ENCODE measurements at regions not wholly inside any gene's neighbourhood (a gene's known extent, or its start where the extent isn't known, plus 50 kb on each side); places are given as distances from the start of the nearest gene placed in this dataset.

GRCh38 chr16:85291302-85292148 is 179.3 kb upstream of the CIBAR2 start (continued):
- peak; percentile 100 for TF ChIP-seq TFAP4 (IDR thresholded peaks at IDR 0.05; ENCODE audit: borderline replicate concordance, low read depth)
- TF ChIP-seq GABPA (IDR thresholded peaks at IDR 0.05; ENCODE audit: low read depth, low read length): no peak
- TF ChIP-seq GABPA (CRISPR knock-in tag; IDR thresholded peaks at IDR 0.05; ENCODE audit: low read depth): peak; percentile 76
- TF ChIP-seq, protein P1, sequence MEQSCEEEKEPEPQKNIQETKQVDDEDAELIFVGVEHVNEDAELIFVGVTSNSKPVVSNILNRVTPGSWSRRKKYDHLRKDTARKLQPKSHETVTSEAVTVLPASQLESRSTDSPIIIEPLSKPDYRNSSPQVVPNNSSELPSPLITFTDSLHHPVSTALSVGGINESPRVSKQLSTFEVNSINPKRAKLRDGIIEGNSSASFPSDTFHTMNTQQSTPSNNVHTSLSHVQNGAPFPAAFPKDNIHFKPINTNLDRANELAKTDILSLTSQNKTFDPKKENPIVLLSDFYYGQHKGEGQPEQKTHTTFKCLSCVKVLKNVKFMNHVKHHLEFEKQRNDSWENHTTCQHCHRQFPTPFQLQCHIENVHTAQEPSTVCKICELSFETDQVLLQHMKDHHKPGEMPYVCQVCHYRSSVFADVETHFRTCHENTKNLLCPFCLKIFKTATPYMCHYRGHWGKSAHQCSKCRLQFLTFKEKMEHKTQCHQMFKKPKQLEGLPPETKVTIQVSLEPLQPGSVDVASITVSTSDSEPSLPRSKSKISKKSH (CRISPR knock-in tag; IDR thresholded peaks at IDR 0.05; ENCODE audit: borderline replicate concordance): peak; percentile 98
- TF ChIP-seq ZNF3 (CRISPR knock-in tag; IDR thresholded peaks at IDR 0.05): no peak
- peak; percentile 99 for TF ChIP-seq ZBTB38 (CRISPR knock-in tag; IDR thresholded peaks at IDR 0.05)
- no peak for TF ChIP-seq CC2D1A (CRISPR knock-in tag; IDR thresholded peaks at IDR 0.05)
- TF ChIP-seq TCF7L2 (IDR thresholded peaks at IDR 0.05; ENCODE audit: low read depth, low read length): peak; percentile 34; the same call in 1 of the 2 replicates
- TF ChIP-seq POLR2AphosphoS2 (IDR thresholded peaks at IDR 0.05; ENCODE audit: low read depth, low read length): no peak
- peak; percentile 93 for TF ChIP-seq TSC22D2 (CRISPR knock-in tag; IDR thresholded peaks at IDR 0.05; ENCODE audit: borderline replicate concordance)
- no peak for TF ChIP-seq PTBP1 (IDR thresholded peaks at IDR 0.05; ENCODE audit: low read depth, low read length, poor library complexity, severe bottlenecking)
- TF ChIP-seq ZBTB21 (CRISPR knock-in tag; IDR thresholded peaks at IDR 0.05): peak; percentile 56
- TF ChIP-seq ZNF615 (CRISPR knock-in tag; IDR thresholded peaks at IDR 0.05; ENCODE audit: borderline replicate concordance): peak; percentile 52; the same call in 1 of the 2 replicates
- peak; percentile 81; the same call in 1 of the 2 replicates for TF ChIP-seq HBP1 (CRISPR knock-in tag; IDR thresholded peaks at IDR 0.05; ENCODE audit: low read depth)
- TF ChIP-seq SYNCRIP (IDR thresholded peaks at IDR 0.05; ENCODE audit: insufficient read depth, low read depth, low read length): no peak
- no peak for TF ChIP-seq SP2 (CRISPR knock-in tag; IDR thresholded peaks at IDR 0.05)
- no peak for TF ChIP-seq SMARCE1 (IDR thresholded peaks at IDR 0.05; ENCODE audit: borderline replicate concordance)
- no peak for TF ChIP-seq ZNF224 (CRISPR knock-in tag; IDR thresholded peaks at IDR 0.05)
- TF ChIP-seq LCORL (IDR thresholded peaks at IDR 0.05): no peak
- TF ChIP-seq LCORL (CRISPR knock-in tag; IDR thresholded peaks at IDR 0.05): peak; percentile 100
- TF ChIP-seq ZNF709 (CRISPR knock-in tag; IDR thresholded peaks at IDR 0.05): peak; percentile 80
- TF ChIP-seq REPIN1 (CRISPR knock-in tag; IDR thresholded peaks at IDR 0.05; ENCODE audit: borderline replicate concordance, low read depth): peak; percentile 97
- TF ChIP-seq ZFP37 (CRISPR knock-in tag; IDR thresholded peaks at IDR 0.05; ENCODE audit: borderline replicate concordance): no peak
- TF ChIP-seq POLR2A (IDR thresholded peaks at IDR 0.05; ENCODE audit: insufficient read depth in 1 of 2, low read depth in 2 of 2, low read length in 2 of 2): no peak; a peak in 1 of 4 replicates
- TF ChIP-seq ZNF660 (CRISPR knock-in tag; IDR thresholded peaks at IDR 0.05; ENCODE audit: borderline replicate concordance, low read depth): no peak
